ENCODE measurements at regions not wholly inside any gene's neighbourhood (a gene's known extent, or its start where the extent isn't known, plus 50 kb on each side); places are given as distances from the start of the nearest gene placed in this dataset.
"Not testable (repeated sequence)": the region's sequence is repeated elsewhere in the genome, so short reads cannot be mapped to it uniquely, and the experiment has no call there.

GRCh38 chr7:96558530-96558929, 151.1 kb downstream of the SEM1 start:
- no peak for DNase-seq

GRCh38 chr7:96558093-96558492, 151.6 kb downstream of the SEM1 start:
- no peak for DNase-seq

GRCh38 chr7:96557598-96557997, 152.0 kb downstream of the SEM1 start:
- not testable (repeated sequence) for DNase-seq

- peak; percentile 87 to 93 for DNase-seq
Measured at GRCh38 chr7:96548664-96549063, 161.0 kb downstream of the SEM1 start.

GRCh38 chr7:96547371-96547811, 162.3 kb downstream of the SEM1 start:
- peak; percentile 94 to 99 for DNase-seq

GRCh38 chr7:96546426-96546825, 163.2 kb downstream of the SEM1 start:
- DNase-seq, result no peak

GRCh38 chr7:96539471-96539870, 170.2 kb downstream of the SEM1 start:
- DNase-seq, result no peak

- no peak for DNase-seq
Measured at GRCh38 chr7:96538632-96539031, 171.0 kb downstream of the SEM1 start.

- no peak for DNase-seq
Measured at GRCh38 chr7:96534221-96534620, 175.4 kb downstream of the SEM1 start.

- DNase-seq, result no peak
Measured at GRCh38 chr7:96532428-96532935, 177.2 kb downstream of the SEM1 start.

- DNase-seq, result no peak
Measured at GRCh38 chr7:96531331-96531730, 178.3 kb downstream of the SEM1 start.

GRCh38 chr7:96530786-96531185, 178.9 kb downstream of the SEM1 start:
- DNase-seq, result no peak

- no peak for DNase-seq
Measured at GRCh38 chr7:96527133-96527827, 182.4 kb downstream of the SEM1 start.

GRCh38 chr7:96526496-96526895, 183.2 kb downstream of the SEM1 start:
- DNase-seq, result no peak

GRCh38 chr7:96521068-96521894, 188.4 kb downstream of the SEM1 start:
- no peak for DNase-seq

GRCh38 chr7:96508371-96508770, 186.5 kb upstream of the SLC25A13 start:
- peak; percentile 12 to 77 for DNase-seq

GRCh38 chr7:96503597-96503996, 181.7 kb upstream of the SLC25A13 start:
- no peak for DNase-seq

GRCh38 chr7:96501318-96501717, 179.4 kb upstream of the SLC25A13 start:
- no peak for DNase-seq

- peak in 1 of 2 experiments; percentile 35 for DNase-seq
Measured at GRCh38 chr7:96499532-96499931, 177.6 kb upstream of the SLC25A13 start.

GRCh38 chr7:96497567-96497966, 175.7 kb upstream of the SLC25A13 start:
- DNase-seq, result peak in 1 of 2 experiments; percentile 17

GRCh38 chr7:96495751-96496216, 173.9 kb upstream of the SLC25A13 start:
- peak; percentile 89 to 96 for DNase-seq

- DNase-seq, result no peak
Measured at GRCh38 chr7:96486681-96487080, 164.8 kb upstream of the SLC25A13 start.

- no peak for DNase-seq
Measured at GRCh38 chr7:96484845-96485244, 162.9 kb upstream of the SLC25A13 start.

GRCh38 chr7:96484091-96484490, 162.2 kb upstream of the SLC25A13 start:
- DNase-seq, result no peak
